GM18526 (cell line): ENCODE measurements at regions not wholly inside any gene's neighbourhood (a gene's known extent, or its start where the extent isn't known, plus 50 kb on each side); places are given as distances from the start of the nearest gene placed in this dataset.

ENCODE experiments used
- POLR2A ChIP-seq: IDR thresholded peaks from 3 replicates; pipeline ENCODE4 v1.6.1; 2011; ENCODE audit not compliant: insufficient read length; ENCODE audit errors: extremely low read depth

GRCh38 chr15:39132070-39132469 lies 448.8 kb upstream of the THBS1 start:
- TF ChIP-seq POLR2A = no peak

- TF ChIP-seq POLR2A = no peak
Measured at GRCh38 chr15:39132954-39133600, 447.8 kb upstream of the THBS1 start.

DNA sequence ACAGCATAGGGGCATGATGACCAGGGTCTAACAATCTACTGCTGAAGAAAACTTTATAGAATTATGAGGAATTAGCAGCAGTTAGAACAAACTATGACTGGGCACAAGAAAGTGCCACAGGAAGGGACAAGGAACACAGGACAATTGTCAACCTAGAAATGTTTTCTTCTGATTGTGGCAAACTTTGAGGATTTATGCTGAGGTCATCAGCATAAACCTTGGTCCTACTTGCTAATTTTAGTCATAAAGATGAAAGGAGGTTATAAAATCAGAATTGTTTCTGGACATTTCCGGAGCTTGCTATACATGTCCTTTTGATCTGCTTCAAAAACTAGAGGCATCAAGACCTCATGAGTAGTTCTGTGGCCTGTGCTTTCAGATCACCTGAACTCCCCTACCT lies 446.6 kb upstream of the THBS1 start:
- no peak for TF ChIP-seq POLR2A

DNA sequence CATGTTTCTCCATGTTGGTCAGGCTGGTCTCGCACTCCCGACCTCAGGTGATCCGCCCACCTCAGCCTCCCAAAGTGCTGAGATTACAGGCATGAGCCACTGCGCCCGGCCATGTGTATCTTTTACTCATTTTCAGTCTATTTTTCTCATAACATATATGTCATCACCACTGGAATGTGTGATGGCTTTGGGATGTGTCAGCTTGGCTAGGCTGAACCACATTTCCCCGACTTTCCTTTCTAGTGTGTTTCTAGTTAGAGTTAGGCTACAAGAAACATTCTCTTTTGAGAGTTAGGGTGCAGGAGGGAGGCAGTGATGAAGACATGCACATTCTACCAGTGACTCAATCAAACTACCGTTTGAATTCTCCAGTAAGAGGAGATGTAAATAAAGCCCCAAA lies 444.9 kb upstream of the THBS1 start:
- TF ChIP-seq POLR2A = no peak

DNA sequence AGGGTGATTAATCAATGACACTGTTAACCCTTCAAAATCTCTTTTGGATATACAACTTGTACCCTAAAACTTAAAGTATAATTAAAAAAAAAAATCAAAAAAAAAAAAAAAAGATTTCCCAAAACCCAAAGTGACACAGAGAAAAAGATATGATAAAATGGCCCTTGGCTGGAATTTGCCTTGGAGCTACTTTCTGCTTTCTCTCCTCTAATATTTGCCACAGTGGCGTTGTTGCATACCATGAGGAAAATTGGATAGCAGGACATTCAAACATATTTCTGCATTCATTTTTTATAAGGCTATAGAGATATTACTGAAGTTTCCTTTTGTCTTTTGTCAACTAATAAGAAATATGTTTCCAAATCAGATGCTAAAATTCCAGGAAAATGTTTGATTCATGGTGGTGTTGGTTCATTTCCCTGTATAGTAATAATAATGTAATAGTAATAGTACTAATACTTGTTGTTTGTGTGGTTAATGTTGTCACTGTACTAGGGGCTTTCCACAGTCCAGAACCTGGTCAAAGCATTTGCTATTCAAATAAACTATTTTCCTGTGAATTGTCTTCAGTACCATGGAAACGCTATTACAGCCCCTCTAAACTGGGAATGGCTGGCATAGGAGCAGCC lies 441.3 kb upstream of the THBS1 start:
- TF ChIP-seq POLR2A = no peak

DNA sequence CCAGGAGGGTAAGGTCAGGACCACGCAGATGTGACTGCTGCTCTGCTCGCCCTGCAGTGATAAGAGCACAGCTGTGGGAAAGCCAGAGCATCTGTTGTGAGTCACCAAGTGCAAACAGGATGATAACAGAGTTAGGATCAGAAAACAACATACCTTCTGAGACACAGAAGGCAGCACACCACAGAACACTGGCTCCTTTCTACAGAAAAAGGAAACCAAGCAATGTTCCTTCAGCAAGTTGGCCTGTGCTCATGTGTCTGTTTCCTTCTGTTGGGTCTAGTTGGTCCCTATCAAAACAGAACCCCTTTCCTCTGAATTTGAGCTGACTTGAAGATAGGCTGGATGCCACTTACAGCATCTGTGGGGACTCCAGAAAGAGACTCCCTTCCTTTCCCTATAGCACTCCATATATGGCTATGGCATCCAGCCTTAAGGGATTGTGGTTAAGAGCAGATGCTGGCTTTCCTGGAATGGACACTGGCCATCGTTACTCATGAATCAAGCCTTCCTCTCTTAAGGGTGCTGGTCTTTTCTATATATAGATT lies 440.7 kb upstream of the THBS1 start:
- no peak for TF ChIP-seq POLR2A

DNA sequence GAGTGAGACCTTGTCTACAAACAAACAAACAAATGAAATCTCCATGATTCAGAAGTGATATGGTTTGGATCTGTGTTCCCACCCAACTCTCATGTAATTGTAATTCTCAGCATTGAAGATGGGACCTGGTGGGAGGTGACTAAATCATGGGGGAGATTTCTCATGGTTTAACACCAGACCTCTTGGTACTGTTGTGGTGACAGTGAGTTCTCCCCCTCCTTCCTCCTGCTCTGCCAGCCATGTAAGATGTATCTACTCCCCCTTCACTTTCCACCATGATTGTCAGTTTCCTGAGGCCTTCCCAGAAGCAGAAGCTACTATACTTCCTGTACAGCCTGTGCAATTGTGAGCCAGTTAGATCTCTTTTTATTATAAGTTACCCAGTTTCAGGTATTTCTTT lies 438.4 kb upstream of the THBS1 start:
- TF ChIP-seq POLR2A = no peak

DNA sequence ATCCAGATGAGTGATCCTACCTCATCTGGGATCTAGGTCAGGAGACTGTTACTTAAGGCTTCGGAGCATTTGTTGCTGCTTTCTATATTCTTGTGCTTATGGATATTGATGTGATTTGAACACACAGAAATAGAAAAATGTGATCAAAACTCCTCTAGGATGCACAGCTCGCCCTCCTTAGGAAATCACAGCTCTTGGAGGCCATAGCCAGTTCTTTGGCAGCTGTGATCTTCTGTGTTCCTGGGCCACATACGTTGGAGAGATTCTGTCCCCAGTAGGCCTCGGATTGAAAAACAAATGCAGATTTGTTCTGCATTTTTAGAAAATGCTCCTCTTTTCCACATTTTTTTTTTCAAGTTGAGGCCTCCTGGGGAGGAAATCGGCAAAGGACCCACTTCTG lies 437.4 kb upstream of the THBS1 start:
- TF ChIP-seq POLR2A = no peak

DNA sequence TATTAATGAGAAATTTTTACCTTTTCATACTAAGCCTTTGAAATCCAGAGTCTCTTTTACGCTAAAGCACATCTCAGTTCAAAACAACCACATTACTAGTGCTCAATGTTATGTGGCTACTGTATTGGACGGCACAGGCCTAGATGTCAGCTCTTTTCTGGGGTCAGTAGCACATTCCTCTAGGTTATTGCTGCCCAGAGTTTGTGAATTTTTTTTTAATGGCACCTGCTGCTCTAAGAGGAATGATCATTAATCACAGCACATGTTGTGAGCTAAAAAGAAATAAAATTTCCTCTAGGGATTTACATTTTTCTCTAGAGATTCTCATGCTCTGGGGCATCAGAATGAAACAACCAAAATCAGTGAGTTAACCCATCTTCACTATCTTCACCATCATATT lies 436.8 kb upstream of the THBS1 start:
- no peak for TF ChIP-seq POLR2A

- no peak for TF ChIP-seq POLR2A
Measured at GRCh38 chr15:39144613-39145499, 436.0 kb upstream of the THBS1 start.

GRCh38 chr15:39145854-39146625 lies 434.8 kb upstream of the THBS1 start:
- TF ChIP-seq POLR2A = no peak

GRCh38 chr15:39149636-39150150 lies 431.2 kb upstream of the THBS1 start:
- TF ChIP-seq POLR2A = no peak

- TF ChIP-seq POLR2A = no peak
Measured at GRCh38 chr15:39151545-39151944, 429.3 kb upstream of the THBS1 start.

DNA sequence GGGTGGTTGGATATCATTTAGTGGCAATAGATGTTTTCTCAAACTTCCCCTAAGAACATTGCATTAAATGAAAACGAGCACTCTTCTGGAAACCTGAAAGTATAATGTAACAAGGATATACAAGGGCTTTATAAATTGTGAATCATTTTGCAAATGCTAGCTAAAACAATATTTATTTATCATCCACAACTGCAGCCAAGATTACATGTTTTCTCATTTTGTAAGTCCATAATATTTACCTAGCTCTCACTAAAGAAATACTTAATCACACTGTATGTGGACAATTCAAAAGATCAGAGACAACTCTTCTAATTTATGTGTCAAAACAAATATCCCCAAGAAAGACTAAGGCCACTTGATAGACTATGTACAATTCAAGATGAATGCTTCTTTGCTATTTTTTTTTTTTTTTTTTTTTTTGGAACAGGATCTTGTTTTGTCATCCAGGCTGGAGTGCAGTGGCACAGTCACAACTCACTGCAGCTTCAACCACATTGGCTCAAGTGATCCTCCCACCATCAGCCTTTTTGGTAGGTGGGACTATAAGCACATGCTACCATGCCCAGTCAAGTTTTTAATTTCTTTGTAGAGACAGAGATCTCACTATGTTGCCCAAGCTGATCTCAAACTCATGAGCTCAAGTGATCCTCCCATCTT lies 427.7 kb upstream of the THBS1 start:
- no peak for TF ChIP-seq POLR2A
